Activated CD4-positive, alpha-beta T cell treated with anti-CD3 and anti-CD28 coated beads, Interleukin-2, amount 10 ng/mL, durations not matched to agents 24 days and 14 days (primary cell): ENCODE measurements at regions not wholly inside any gene's neighbourhood (a gene's known extent, or its start where the extent isn't known, plus 50 kb on each side); places are given as distances from the start of the nearest gene placed in this dataset.

Source experiments
- DNase-seq: peaks from one replicate; pipeline ENCODE4 v3.0.0; 2022
- H3K27ac Mint-ChIP-seq: one replicate; pipeline ENCODE4 v1.8.0; 2022; ENCODE audit warnings: mild to moderate bottlenecking, mixed read lengths
- H3K27me3 Mint-ChIP-seq: one replicate; pipeline ENCODE4 v1.8.0; 2022; ENCODE audit warnings: mixed read lengths
- H3K36me3 Mint-ChIP-seq: one replicate; pipeline ENCODE4 v1.8.0; 2022; ENCODE audit warnings: low read depth, mild to moderate bottlenecking, mixed read lengths
- H3K4me1 Mint-ChIP-seq: one replicate; pipeline ENCODE4 v1.8.0; 2021; ENCODE audit warnings: mixed read lengths
- H3K4me3 Mint-ChIP-seq: one replicate; pipeline ENCODE4 v1.8.0; 2022; ENCODE audit warnings: mild to moderate bottlenecking, moderate library complexity, mixed read lengths
- H3K9me3 Mint-ChIP-seq: one replicate; pipeline ENCODE4 v1.8.0; 2021; ENCODE audit warnings: mixed read lengths
- intact Hi-C: fragments of 100-400 bp; cut with micrococcal nuclease; formaldehyde crosslinking; loops from one replicate; pipeline ENCODE4 v1.15.1; 2023

- no peak overlapping the region for H3K4me3 Mint-ChIP-seq
- H3K27me3 Mint-ChIP-seq = no peaks in the 10 kb centered on the region
- H3K4me1 Mint-ChIP-seq = no peaks in the 10 kb centered on the region
- no peaks in the 10 kb centered on the region for H3K9me3 Mint-ChIP-seq
- no peaks in the 10 kb centered on the region for H3K36me3 Mint-ChIP-seq
- intact Hi-C loops = no loop called here
- no peak for DNase-seq
- H3K27ac Mint-ChIP-seq = no peak overlapping the region
Measured at GRCh38 chr6:40298207-40298606, 289.0 kb downstream of the LRFN2 start.

- Mint-ChIP-seq H3K4me3 (no peak overlapping the region), H3K27ac (no peak overlapping the region), H3K4me1 (no peaks in the 10 kb centered on the region), H3K36me3 (no peaks in the 10 kb centered on the region), H3K9me3 (no peaks in the 10 kb centered on the region), H3K27me3 (peaks cover 3% of the 10 kb centered on the region)
- no peak for DNase-seq
- intact Hi-C loops = no loop called here
Measured at GRCh38 chr6:40295251-40295950, 291.8 kb downstream of the LRFN2 start.

GRCh38 chr6:40293460-40294185 is 293.5 kb downstream of the LRFN2 start:
- no peak for DNase-seq
- intact Hi-C loops = no loop called here
- H3K27me3 Mint-ChIP-seq = peaks cover 3% of the 10 kb centered on the region

GRCh38 chr6:40293060-40293459 is 294.1 kb downstream of the LRFN2 start:
- no peak overlapping the region for H3K27ac Mint-ChIP-seq
- no peaks in the 10 kb centered on the region for H3K4me1 Mint-ChIP-seq
- no peaks in the 10 kb centered on the region for H3K36me3 Mint-ChIP-seq
- H3K27me3 Mint-ChIP-seq = peaks cover 4% of the 10 kb centered on the region
- no peak for DNase-seq
- intact Hi-C loops = no loop called here
- H3K4me3 Mint-ChIP-seq = no peak overlapping the region
- no peaks in the 10 kb centered on the region for H3K9me3 Mint-ChIP-seq

More at GRCh38 chr6:40293460-40294185, 293.5 kb downstream of the LRFN2 start:
- no peak overlapping the region for H3K27ac Mint-ChIP-seq
- no peaks in the 10 kb centered on the region for H3K9me3 Mint-ChIP-seq
- H3K4me1 Mint-ChIP-seq = no peaks in the 10 kb centered on the region
- no peaks in the 10 kb centered on the region for H3K36me3 Mint-ChIP-seq
- no peak overlapping the region for H3K4me3 Mint-ChIP-seq

GRCh38 chr6:40290816-40291215 is 296.3 kb downstream of the LRFN2 start:
- no peaks in the 10 kb centered on the region for H3K4me1 Mint-ChIP-seq

GRCh38 chr6:40288919-40289318 is 298.2 kb downstream of the LRFN2 start:
- no peak overlapping the region for H3K4me3 Mint-ChIP-seq
- H3K9me3 Mint-ChIP-seq = no peaks in the 10 kb centered on the region
- intact Hi-C loops = no loop called here
- H3K36me3 Mint-ChIP-seq = no peaks in the 10 kb centered on the region
- H3K4me1 Mint-ChIP-seq = no peaks in the 10 kb centered on the region
- no peak for DNase-seq
- peaks cover 33% of the 10 kb centered on the region for H3K27me3 Mint-ChIP-seq
- no peak overlapping the region for H3K27ac Mint-ChIP-seq

More at GRCh38 chr6:40290816-40291215, 296.3 kb downstream of the LRFN2 start:
- intact Hi-C loops = no loop called here
- DNase-seq = no peak
- Mint-ChIP-seq H3K9me3 (no peaks in the 10 kb centered on the region), H3K36me3 (no peaks in the 10 kb centered on the region), H3K27ac (no peak overlapping the region), H3K4me3 (no peak overlapping the region), H3K27me3 (peaks cover 22% of the 10 kb centered on the region)

GRCh38 chr6:40287296-40287850 is 299.8 kb downstream of the LRFN2 start:
- Mint-ChIP-seq H3K27me3 (peaks cover 36% of the 10 kb centered on the region), H3K9me3 (no peaks in the 10 kb centered on the region), H3K4me3 (no peak overlapping the region), H3K4me1 (no peaks in the 10 kb centered on the region), H3K36me3 (no peaks in the 10 kb centered on the region), H3K27ac (no peak overlapping the region)
- no peak for DNase-seq
- intact Hi-C loops = no loop called here

- Mint-ChIP-seq H3K36me3 (no peaks in the 10 kb centered on the region), H3K4me1 (no peaks in the 10 kb centered on the region), H3K27me3 (peaks cover 36% of the 10 kb centered on the region), H3K4me3 (no peak overlapping the region), H3K9me3 (no peaks in the 10 kb centered on the region), H3K27ac (no peak overlapping the region)
- intact Hi-C loops = no loop called here
- DNase-seq = no peak
Measured at GRCh38 chr6:40286721-40287120, 300.4 kb downstream of the LRFN2 start.

GRCh38 chr6:40285996-40286395 is 301.2 kb downstream of the LRFN2 start:
- H3K27me3 Mint-ChIP-seq = peaks cover 40% of the 10 kb centered on the region
- H3K27ac Mint-ChIP-seq = no peak overlapping the region
- no peak for DNase-seq
- H3K9me3 Mint-ChIP-seq = no peaks in the 10 kb centered on the region
- no peaks in the 10 kb centered on the region for H3K4me1 Mint-ChIP-seq
- no peaks in the 10 kb centered on the region for H3K36me3 Mint-ChIP-seq
- intact Hi-C loops = no loop called here
- H3K4me3 Mint-ChIP-seq = no peak overlapping the region

GRCh38 chr6:40285535-40285934 is 301.6 kb downstream of the LRFN2 start:
- no peaks in the 10 kb centered on the region for H3K36me3 Mint-ChIP-seq
- DNase-seq = no peak
- H3K4me1 Mint-ChIP-seq = no peaks in the 10 kb centered on the region
- H3K4me3 Mint-ChIP-seq = no peak overlapping the region
- H3K27ac Mint-ChIP-seq = no peak overlapping the region
- H3K9me3 Mint-ChIP-seq = no peaks in the 10 kb centered on the region
- intact Hi-C loops = no loop called here
- H3K27me3 Mint-ChIP-seq = peaks cover 40% of the 10 kb centered on the region

- DNase-seq = no peak
- Mint-ChIP-seq H3K36me3 (no peaks in the 10 kb centered on the region), H3K4me1 (no peaks in the 10 kb centered on the region), H3K27me3 (peaks cover 43% of the 10 kb centered on the region), H3K27ac (no peak overlapping the region), H3K4me3 (no peak overlapping the region), H3K9me3 (no peaks in the 10 kb centered on the region)
- intact Hi-C loops = no loop called here
Measured at GRCh38 chr6:40282986-40283385, 304.2 kb downstream of the LRFN2 start.

- no peak overlapping the region for H3K4me3 Mint-ChIP-seq
- H3K27me3 Mint-ChIP-seq = peaks cover 33% of the 10 kb centered on the region
- H3K36me3 Mint-ChIP-seq = no peaks in the 10 kb centered on the region
- DNase-seq = no peak
- intact Hi-C loops = no loop called here
- H3K4me1 Mint-ChIP-seq = no peaks in the 10 kb centered on the region
- H3K9me3 Mint-ChIP-seq = no peaks in the 10 kb centered on the region
- H3K27ac Mint-ChIP-seq = no peak overlapping the region
Measured at GRCh38 chr6:40281402-40281801, 305.8 kb downstream of the LRFN2 start.

- DNase-seq = no peak
- Mint-ChIP-seq H3K27me3 (peaks cover 22% of the 10 kb centered on the region), H3K4me1 (no peaks in the 10 kb centered on the region), H3K36me3 (no peaks in the 10 kb centered on the region), H3K9me3 (no peaks in the 10 kb centered on the region), H3K4me3 (no peak overlapping the region), H3K27ac (no peak overlapping the region)
- intact Hi-C loops = no loop called here
Measured at GRCh38 chr6:40280231-40280630, 306.9 kb downstream of the LRFN2 start.

- no peak for DNase-seq
- Mint-ChIP-seq H3K36me3 (no peaks in the 10 kb centered on the region), H3K27me3 (peaks cover 20% of the 10 kb centered on the region), H3K9me3 (no peaks in the 10 kb centered on the region), H3K4me3 (no peak overlapping the region), H3K4me1 (no peaks in the 10 kb centered on the region), H3K27ac (no peak overlapping the region)
- intact Hi-C loops = no loop called here
Measured at GRCh38 chr6:40276141-40276540, 311.0 kb downstream of the LRFN2 start.
